Progenitor cell of endocrine pancreas (in vitro differentiated cells): ENCODE measurements at regions not wholly inside any gene's neighbourhood (a gene's known extent, or its start where the extent isn't known, plus 50 kb on each side); places are given as distances from the start of the nearest gene placed in this dataset.

Source experiments
- DNase-seq: peaks from one replicate; pipeline ENCODE4 v3.0.0; 2021; ENCODE audit warnings: low spot score; ENCODE audit not compliant: unreplicated experiment
- H3K27ac Mint-ChIP-seq: 2 replicates; pipeline ENCODE4 v1.8.0; 2021; ENCODE audit warnings: mild to moderate bottlenecking, moderate library complexity, mixed read lengths
- H3K27me3 Mint-ChIP-seq: 2 replicates; pipeline ENCODE4 v1.8.0; 2021; ENCODE audit warnings: mixed read lengths
- H3K36me3 Mint-ChIP-seq: 2 replicates; pipeline ENCODE4 v1.8.0; 2022; ENCODE audit warnings: mixed read lengths; ENCODE audit not compliant: insufficient read depth
- H3K4me1 Mint-ChIP-seq: 2 replicates; pipeline ENCODE4 v1.8.0; 2021; ENCODE audit warnings: low read depth, mixed read lengths
- H3K4me3 Mint-ChIP-seq: 2 replicates; pipeline ENCODE4 v1.8.0; 2021; ENCODE audit warnings: low read depth, mild to moderate bottlenecking, moderate library complexity, mixed read lengths
- H3K9me3 Mint-ChIP-seq: 2 replicates; pipeline ENCODE4 v1.8.0; 2021; ENCODE audit warnings: low read depth, mixed read lengths
- TF ChIP-seq, protein P1 (sequence below): fragments of 200-600 bp; sonication (generic); IDR thresholded peaks from one replicate; pipeline ENCODE4 v1.5.0; 2021; ENCODE audit warnings: antibody characterized with exemption, mild to moderate bottlenecking; ENCODE audit not compliant: unreplicated experiment

GRCh38 chr10:64959116-64959515, 1437.9 kb downstream of the REEP3 start:
- H3K4me1 Mint-ChIP-seq, result no peaks in the 10 kb centered on the region
- TF ChIP-seq, protein P1, sequence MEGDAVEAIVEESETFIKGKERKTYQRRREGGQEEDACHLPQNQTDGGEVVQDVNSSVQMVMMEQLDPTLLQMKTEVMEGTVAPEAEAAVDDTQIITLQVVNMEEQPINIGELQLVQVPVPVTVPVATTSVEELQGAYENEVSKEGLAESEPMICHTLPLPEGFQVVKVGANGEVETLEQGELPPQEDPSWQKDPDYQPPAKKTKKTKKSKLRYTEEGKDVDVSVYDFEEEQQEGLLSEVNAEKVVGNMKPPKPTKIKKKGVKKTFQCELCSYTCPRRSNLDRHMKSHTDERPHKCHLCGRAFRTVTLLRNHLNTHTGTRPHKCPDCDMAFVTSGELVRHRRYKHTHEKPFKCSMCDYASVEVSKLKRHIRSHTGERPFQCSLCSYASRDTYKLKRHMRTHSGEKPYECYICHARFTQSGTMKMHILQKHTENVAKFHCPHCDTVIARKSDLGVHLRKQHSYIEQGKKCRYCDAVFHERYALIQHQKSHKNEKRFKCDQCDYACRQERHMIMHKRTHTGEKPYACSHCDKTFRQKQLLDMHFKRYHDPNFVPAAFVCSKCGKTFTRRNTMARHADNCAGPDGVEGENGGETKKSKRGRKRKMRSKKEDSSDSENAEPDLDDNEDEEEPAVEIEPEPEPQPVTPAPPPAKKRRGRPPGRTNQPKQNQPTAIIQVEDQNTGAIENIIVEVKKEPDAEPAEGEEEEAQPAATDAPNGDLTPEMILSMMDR, result no peak
- no peaks in the 10 kb centered on the region for H3K27me3 Mint-ChIP-seq
- no peaks in the 10 kb centered on the region for H3K36me3 Mint-ChIP-seq
- DNase-seq, result no peak
- peaks cover 9% of the 10 kb centered on the region for H3K9me3 Mint-ChIP-seq
- H3K27ac Mint-ChIP-seq, result no peak overlapping the region
- no peak overlapping the region for H3K4me3 Mint-ChIP-seq

- TF ChIP-seq, protein P1, result no peak
- Mint-ChIP-seq H3K36me3 (no peaks in the 10 kb centered on the region), H3K27me3 (no peaks in the 10 kb centered on the region), H3K9me3 (peaks cover 1% of the 10 kb centered on the region), H3K4me3 (no peak overlapping the region), H3K27ac (no peak overlapping the region), H3K4me1 (no peaks in the 10 kb centered on the region)
- DNase-seq, result no peak
Observed at GRCh38 chr10:64959883-64960282, 1438.7 kb downstream of the REEP3 start.

DNA sequence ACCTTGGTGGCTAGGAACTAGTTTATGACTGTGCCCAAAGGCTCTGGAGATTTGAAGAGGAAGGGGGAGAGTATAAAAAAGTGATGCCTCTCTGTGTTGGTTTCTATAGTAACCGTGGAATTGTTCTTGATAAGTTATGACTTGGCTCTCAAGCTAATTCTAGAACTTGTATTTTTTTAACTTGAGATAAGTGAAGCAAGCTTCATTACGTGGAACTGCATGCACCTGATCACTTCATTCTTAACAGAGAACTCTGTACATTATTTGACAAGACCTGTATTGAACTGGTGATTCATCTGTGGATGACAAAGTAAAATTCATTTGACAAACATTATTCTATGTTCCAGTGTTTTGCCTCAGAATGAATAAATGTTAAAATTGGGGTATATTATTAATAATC, 1452.2 kb downstream of the REEP3 start:
- H3K9me3 Mint-ChIP-seq, result no peaks in the 10 kb centered on the region
- H3K4me1 Mint-ChIP-seq, result no peaks in the 10 kb centered on the region
- H3K27ac Mint-ChIP-seq, result no peak overlapping the region
- no peaks in the 10 kb centered on the region for H3K27me3 Mint-ChIP-seq
- no peak overlapping the region for H3K4me3 Mint-ChIP-seq
- DNase-seq, result no peak
- H3K36me3 Mint-ChIP-seq, result no peaks in the 10 kb centered on the region
- TF ChIP-seq, protein P1, result no peak

DNA sequence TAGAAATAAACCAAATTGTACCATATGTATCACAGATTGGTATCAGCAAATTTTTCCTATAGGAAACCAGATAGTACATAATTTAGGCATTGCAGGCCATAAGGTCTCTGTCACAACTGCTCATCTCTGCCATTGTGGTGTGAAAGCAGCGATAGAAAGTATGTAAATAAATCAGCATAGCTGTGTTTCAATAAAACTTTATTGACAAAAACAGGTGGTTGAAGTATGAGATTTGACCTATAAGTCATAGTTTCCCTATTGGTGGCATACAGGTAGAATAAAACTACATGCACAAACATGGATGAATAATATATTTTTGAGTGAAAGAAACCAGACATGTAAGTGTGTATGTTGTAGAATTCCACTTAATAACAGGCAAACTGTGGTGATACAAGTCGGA, 1454.9 kb downstream of the REEP3 start:
- Mint-ChIP-seq H3K4me1 (no peaks in the 10 kb centered on the region), H3K36me3 (no peaks in the 10 kb centered on the region), H3K4me3 (no peak overlapping the region), H3K27ac (no peak overlapping the region), H3K27me3 (no peaks in the 10 kb centered on the region), H3K9me3 (peaks cover 3% of the 10 kb centered on the region)
- DNase-seq, result no peak
- TF ChIP-seq, protein P1, result no peak

DNA sequence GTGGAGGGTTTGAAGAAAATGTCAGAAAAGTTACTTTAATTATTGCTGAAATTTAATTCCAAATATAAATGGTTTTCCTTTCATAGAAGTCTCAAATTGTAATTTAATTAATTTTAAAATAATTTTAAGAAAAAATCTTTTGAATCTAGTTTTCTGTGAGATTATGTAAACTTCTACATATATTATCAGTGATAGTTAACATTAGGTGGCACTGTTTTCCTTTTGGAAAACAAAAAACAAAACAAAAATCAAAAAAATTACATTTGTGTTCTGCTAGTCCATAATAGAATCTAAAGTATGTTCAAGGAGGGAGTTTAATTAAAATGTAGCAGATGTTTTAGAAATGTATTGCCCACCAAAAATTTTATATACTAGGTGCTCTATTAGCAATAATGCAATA, 1456.7 kb downstream of the REEP3 start:
- no peak overlapping the region for H3K4me3 Mint-ChIP-seq
- no peaks in the 10 kb centered on the region for H3K27me3 Mint-ChIP-seq
- no peak for DNase-seq
- TF ChIP-seq, protein P1, result peak; percentile 14
- no peak overlapping the region for H3K27ac Mint-ChIP-seq
- H3K4me1 Mint-ChIP-seq, result no peaks in the 10 kb centered on the region
- H3K36me3 Mint-ChIP-seq, result no peaks in the 10 kb centered on the region
- H3K9me3 Mint-ChIP-seq, result peaks cover 3% of the 10 kb centered on the region
